HG02981 (cell line): ENCODE measurements at regions not wholly inside any gene's neighbourhood (a gene's known extent, or its start where the extent isn't known, plus 50 kb on each side); places are given as distances from the start of the nearest gene placed in this dataset.

Source experiments
- ATAC-seq: cut with Tn5 transposase; IDR thresholded peaks from one replicate; pipeline ENCODE4 v1.9.1; 2021; ENCODE audit warnings: mild to moderate bottlenecking, moderate library complexity; ENCODE audit not compliant: unreplicated experiment

DNA sequence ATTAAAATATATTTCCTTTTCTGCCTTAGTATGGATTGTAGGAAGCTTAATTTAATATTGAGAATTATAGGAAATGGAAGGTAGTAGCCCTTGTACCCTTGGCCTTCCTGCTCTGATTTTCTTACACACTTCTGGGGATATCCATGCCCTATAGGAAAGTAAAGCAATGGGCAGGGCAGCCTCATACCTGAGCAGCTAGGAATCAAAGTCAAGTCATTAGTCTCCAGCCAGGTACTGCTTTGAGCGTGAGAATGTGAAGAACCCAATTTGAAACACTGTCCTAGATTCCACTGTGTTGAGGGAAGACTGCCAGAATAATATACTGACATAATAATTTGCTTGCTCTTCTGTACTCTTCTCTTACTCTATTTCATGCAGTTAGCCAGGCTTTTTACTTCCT is 51.0 kb upstream of the L3MBTL3 start:
- ATAC-seq = no peak

DNA sequence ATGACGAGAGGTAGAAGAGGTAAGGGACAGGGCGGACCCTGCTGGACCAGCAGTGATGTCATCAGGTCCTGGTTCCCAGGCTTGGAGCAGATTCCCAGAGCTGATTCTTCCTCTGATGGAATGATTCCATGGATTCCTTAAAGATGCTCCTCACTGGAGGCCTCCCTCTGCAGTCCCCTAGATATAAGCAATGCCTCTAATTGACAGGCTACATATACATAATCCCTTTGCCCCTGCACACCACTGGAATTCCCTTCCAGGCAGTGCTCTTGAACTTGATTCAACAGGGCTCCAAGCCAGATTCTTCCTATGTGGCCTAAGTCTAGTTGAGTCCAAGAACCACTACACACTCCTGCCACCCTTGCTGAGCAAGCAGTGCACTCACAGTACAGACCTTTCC is 52.3 kb upstream of the L3MBTL3 start:
- ATAC-seq = no peak

DNA sequence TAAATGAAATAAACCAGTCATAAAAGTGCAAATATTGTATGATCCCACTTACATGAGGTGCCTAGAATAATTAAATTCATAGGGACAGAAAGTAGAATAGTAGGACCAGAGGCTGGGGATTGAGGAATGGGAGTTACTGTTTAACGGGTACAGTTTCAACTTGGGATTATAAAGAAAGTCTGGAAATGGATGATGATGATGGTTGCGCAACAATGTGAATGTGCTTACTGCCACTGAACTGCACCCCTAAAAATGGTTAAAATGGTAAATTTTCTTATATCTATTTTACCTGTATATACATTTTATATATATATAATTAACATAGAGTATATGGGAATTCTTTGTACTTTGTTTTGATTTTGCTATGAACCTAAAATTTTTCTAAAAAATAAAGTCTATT is 53.3 kb upstream of the L3MBTL3 start:
- ATAC-seq = no peak

DNA sequence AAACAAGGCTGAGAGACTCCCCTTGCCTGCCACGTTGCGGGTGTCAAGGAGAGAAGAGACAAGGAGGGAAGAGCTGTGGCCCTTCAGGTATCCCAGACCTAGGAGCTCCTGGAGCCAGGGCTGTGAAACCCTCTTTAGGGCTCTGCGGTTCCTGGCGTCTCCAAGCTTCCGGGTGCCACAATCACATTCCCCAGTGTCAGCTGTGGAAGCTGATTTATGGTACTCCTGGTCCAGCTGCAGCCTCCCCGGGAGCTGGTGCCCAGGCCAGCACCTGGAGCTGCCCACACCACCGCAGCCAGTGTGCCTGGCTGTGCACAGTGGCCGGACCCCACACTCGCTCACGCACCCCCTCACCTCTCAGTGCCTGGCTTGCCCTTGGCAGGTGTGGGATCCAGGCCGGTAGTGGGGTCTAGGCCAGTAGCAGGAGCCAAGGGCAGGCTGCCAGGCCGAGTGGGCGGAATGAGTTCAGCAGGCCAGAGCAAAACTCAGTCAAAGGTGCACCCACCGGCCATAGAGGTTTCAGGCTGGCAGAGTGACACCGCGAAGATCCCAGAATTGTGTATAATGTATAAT is 58.9 kb upstream of the L3MBTL3 start:
- ATAC-seq = no peak

DNA sequence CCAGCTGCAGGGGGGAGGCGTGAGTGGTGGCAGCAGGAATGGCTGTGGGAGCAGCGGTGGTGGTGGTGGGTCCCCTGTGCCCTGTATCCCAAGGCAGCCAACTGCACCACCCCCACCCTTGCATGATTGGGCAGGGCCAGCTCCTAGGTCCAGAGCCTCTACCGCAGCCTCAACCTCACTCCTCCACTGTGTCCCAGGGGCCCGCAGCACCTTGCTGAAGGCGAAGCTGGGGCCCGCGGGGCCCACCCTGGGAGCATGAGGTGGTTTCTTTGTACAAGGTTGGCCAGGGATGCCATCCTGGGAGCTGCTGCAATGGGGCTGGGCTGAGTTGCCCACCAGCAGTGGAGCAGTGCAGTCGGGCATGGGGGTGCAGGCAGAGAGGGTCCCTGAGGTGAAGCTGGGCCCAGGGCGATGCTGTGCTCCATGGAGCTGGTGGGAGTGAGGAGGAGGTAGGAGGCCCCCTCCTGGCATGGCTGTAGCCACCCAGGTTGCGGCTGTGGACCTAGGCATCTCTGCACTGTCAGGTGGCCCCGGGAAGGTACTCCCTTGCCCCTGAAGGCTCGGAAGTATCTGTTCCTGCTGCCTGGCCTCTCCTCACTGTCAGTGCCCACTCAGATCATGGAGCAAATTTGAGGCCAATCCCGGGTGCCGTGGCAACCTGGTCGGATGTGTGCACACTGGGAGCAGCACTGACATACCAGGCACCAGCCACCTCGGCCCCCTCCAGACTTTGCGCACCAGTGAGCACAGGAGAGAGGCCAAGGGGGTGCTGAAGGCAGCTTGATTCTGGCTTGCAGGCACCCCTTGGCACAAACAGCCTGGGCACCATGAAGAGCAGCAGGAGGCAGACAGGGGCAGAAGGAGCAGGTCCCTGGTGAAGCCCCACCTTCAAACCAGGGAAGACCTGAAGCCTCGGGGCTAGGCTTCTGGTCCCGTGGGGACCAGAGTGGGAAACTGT is 60.2 kb upstream of the L3MBTL3 start:
- ATAC-seq = no peak

DNA sequence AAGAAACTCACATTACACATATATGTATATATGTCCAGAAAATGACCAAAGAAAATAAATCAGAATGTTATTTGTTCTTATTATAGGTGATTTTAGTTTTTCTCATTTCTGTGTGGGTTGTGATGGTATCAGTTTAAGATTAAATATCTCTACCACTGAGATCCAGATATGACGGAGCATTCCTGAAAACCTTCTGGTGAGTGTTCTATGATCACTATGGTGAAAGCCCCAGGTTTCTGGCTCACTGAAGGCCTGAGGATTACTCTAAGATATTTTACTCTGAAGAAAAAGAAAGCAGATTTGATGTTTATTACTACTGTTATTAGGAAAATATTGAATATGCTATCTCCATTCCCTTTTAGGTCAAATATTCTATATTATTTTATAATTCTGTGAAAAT is 62.8 kb upstream of the L3MBTL3 start:
- ATAC-seq = no peak

DNA sequence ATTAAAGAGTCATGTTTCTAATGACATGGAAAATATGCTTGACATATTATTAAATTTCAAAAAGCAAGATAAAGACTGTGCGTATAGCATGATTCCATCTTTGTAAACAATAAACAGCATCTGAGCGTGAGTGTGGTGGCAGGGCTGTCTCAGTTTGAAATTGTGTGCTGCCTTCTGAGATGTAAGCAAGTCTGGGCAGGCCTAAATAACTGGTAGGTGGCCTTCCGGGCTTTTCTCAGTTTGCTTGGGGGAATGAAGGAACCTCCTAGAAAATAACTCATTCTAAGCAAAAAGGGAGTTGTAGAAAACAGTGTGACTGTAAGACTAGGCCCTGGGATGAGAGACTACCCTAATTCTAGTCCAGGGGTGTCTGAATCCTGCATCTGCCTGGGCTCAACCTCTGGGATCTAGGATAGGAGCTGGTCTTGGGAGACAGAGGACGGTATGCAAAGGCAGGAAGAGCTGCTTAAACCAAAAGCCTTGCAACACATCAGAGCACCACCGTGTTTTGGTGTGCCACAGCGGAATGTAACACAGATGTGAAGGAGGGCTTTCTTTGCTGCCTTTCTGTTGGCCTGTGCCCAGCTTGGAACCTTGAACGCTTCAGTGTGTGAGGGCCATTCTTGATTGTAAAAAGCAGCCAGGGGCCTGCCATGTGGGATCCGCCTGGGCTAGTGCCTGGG is 63.5 kb upstream of the L3MBTL3 start:
- no peak for ATAC-seq

DNA sequence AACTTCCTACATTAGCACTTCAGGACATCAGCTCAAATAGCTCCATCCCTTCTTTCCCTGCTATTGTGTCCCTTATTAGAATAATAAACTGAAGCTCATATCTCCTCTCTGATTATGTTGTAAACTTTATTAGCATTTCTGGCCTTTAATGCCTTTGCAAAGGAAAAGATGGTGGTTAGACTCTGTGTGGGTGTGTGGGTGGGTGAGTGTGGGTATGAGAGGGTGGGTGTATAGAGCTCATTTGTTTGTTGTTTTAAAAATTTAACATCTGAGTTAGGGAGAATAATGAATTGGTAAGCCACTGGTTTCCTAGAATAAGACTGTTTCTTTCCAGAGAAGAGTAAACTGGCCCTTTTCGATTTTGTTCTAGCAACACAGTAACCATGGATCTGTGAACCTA is 70.6 kb upstream of the L3MBTL3 start:
- ATAC-seq = no peak

DNA sequence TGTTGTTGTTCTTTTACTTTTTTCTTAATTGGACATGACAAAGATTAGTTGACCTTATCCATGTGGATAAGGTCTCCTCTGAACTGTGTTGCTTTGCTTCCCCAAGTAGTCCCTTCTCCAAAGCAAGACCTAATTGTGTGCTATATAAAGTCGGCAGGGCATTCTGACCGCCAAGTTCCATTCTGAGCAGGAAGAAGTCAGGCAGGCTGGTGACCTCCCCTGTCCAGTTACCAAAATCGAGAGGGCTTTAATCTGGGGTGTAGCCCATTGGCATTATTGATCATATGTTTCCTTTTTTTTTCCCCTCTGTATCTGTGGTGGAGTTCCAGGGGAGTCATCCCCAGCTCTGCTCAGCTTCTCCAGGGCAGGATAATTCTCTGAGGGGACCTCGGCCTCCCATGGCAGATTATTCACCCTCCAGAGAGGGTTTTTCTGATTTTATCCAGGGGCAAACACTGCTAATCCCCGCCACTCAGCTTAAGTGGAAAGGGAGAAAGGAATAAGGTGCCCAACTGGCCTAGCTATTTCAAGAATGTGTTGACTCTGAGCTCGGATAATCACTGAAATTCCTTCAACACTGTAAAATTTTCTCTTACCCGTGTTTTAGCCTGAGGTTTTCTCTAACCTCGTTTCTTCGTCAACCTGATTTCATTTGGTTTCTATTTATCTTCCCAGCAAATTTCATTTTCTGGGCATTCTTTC is 71.8 kb upstream of the L3MBTL3 start:
- no peak for ATAC-seq

DNA sequence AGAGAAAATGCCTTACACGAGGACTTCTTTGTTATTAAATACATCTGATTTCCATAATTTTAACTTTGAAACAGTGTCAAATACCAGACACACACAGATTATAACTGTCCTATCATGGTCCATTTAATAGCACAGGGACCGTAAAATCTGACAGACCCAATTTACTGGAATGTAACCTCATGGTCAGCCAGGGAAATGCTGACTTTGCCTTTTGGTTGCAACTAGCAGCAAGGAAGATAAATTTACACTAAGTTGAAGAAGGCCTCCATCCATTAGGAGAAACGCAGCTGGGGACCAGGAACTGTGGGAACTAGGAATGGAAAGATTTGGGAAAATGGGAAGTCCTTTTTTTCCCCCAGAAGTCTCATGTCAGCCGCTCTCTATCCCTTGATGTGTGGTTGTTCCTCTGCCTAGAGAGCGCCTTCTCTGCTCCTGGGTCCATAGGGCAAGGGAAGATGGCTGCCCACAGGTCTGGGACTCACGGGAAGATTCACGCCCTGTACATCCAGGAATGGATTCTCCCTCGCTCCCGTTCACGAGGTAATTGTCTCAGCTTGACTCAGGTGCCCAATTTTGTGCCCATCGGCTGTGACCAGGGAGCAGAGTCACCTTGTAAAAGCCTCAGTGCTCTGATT is 74.6 kb upstream of the L3MBTL3 start:
- no peak for ATAC-seq

DNA sequence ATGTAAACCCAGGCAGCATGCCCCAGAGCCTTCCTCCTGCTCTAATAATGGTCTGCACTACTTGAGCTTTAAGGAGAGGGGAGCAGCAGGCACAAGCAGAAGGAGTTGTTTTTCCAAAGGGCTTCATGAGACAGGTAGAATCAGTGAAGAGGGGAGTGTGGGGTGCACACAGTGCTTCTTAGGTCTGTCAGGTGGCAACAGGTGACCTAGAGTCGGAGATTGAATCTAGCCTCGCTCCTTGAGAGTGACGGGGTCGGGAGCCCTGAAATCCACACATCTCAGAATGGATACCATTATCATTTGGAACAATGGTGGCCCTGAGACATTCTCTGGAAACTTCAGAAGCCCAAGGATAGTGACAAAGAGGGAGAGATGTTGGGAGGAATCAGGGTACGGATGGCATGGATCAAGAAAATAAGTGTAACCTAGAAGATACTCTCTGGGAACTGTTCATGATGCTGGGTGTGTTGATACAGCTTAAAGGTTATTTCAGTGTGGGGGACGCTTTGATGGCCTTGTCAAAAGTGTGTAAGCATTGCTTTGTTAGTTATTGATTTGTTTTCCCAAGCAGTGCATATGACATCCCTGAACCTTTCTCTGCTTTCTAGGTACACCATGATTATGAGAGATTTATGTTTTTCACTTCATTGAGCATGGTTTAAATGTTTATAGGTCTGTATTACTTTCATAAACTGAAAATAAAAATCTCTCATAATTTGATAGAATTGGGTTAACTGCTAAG is 77.8 kb upstream of the L3MBTL3 start:
- ATAC-seq = no peak

DNA sequence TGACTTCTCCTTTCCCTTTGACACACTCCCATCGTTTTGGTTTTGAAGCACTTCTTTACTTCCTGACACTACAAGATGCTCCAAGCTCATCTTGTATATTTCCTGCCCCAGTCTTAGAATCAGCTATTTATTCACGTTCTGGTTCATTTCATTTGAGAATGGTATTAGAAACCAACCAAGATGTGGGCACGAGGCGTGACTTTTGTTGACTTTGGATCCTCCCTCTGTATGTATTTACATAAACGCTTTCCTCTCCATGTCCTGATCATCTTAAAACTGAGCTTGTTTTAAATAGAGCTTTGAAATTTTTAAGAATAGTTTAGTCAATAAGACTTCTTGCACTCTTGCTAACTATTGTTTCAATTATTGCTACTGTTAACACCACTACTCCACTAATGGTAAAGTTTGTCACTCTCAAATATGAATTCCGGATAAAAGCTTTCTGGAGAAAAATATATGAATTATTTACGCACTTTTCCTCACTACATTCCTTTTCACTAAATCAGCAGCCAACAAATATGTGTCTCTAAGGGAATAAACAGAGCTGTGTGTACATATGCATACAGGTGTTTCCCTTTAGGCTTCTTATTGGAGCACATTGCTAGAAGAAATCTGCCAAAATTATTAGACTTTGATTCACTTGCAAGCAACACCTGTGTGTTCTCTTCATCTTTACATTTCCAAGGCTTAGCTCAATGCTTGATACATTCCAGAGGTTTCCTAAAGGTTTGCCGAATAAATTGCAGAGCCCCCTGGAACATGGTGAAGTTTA is 77.3 kb upstream of the TMEM244 start:
- no peak for ATAC-seq

DNA sequence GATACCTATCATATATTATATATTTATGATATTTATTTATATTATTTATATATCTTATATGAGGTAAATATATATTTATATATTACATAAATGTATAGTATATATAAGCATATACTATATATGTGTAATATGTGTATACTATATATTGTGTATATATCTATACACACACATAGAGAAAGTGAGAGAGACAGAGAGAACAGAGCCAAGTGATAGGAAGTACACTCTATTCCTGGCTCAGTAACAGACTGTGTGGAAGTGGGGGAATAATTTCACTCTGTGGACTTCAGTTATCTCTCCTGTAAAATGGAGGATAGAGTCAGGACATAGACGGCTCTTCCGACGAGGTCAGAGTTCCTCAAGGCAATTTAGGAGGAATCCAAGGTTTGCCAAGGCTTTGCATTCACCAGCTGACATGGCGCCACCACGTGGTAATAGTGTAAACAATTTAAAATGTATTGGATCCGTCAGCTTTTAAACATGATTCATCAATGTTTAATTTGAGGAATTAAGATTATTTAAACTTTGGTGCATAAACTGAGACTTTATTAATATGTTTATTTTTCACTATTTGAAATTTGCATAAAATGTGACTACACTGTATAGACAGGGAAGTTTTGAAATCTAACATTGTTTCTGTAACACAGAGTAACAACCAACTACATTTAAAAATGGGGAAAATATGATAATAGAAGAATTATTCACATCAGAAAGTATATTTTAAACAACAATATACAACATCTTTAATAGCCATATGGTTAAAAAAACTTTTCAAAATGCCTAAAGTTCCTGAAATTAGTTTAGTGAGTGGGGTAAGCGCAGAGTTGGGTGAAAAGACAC is 75.4 kb upstream of the TMEM244 start:
- peak; percentile 60 for ATAC-seq

DNA sequence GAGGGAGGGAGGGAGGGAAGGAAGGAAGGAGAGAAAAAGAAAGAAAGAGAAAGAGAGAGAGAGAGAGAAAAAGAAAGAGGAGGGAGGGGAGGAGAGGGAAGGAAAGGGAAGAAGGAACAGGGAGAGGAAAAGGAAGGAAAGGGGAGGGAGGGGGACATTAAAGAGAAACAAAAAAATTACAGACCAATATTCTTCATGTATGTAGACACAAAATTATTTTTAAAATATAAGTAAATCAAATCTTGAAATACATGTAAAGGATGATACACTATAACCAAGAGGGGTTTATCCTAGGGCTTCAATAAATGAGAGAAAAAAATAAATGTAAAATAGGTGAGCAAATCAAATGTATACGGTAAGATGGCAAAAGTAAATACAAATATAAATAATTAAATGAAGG is 71.2 kb upstream of the TMEM244 start:
- ATAC-seq = no peak

DNA sequence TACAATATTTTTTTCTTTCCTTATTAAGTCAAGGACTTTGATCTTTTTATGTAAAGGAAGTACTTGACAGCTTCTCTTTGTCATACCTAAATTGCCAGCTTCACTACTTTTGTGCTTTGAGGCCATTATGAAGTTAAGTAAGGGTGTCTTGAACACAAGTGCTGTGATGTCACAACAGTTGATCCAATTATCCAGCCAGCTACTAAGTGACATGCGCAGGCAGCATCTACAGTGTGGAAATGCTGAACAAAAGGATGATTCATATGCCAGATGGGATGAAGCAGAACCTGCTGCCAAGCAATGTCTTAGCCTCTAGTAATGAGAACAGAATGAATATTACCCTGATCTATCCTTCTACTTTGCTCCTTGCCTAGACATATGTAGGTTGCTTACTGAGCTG is 68.3 kb upstream of the TMEM244 start:
- no peak for ATAC-seq

DNA sequence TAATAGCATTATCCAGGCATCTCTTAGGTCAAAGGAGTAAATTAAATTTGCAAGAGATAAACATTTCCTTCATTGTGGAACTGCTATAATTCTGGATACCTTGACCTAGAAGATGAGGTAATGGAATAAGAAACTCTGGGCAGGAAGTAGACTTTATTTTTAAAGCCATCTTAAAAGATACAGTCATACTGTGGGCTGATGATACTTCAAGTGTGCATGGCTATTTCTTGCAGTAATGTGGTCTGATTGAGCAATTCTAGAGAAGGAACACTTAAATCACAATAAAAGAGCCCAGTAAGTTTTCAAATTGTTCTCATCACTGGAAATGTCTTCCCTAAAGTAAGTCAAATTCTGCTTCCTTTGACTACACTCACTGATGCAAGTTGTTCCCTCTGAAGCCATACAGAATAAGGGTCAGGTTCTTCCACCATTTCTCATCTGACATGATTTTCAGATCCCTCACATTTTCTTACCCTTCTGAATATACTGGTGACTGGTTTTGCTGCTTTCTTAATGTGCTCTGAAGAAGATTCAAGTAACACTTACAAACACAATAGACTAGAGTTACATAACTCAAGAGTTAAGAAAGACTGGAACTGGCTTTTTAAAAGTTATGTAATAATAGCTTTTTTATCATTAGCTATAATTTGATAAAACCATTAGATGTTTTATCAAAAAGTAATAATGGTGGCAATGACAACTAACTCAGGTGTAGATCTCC is 62.6 kb upstream of the TMEM244 start:
- ATAC-seq = no peak

DNA sequence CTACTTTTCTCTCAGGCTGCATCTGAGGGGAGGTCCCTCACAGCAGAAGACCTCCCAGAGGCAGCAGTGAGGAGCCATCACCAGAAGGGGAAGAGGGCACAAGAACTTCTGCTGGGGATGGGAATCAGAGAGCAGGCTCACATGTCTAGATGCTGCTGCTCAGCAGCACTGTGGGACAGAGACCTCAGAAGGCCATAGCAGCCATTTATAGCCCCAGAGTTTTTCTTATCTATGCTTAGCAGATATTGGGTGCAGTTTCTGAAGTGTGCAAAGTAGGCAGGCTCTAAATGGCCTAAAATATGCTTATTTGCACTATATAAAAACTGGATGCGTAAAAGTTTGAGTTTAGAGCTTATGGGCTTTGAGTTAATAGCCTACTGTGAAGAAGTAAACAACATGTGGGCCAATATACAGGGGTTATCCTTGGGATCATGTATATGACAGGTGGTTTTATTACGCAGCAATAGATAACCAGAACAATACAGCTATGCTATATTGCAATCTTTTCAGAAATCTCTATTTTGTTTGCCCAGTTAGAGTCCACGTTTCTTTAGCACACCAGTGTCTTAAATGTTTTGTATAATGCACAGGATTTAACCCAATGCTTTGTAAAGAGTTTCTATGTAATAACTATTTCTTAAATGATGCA is 60.2 kb upstream of the TMEM244 start:
- no peak for ATAC-seq
